Right lobe of liver (tissue), 4 donors: ENCODE measurements at regions not wholly inside any gene's neighbourhood (a gene's known extent, or its start where the extent isn't known, plus 50 kb on each side); places are given as distances from the start of the nearest gene placed in this dataset.

Experiments used
- POLR2A ChIP-seq: fragments of 450-650 bp; IDR thresholded peaks from one replicate; pipeline ENCODE4 v1.6.1; 2017; ENCODE audit warnings: antibody characterized with exemption, mild to moderate bottlenecking
- TF ChIP-seq, protein P1 (sequence below), 4 donors: fragments of 200-600 bp in 3 of 4; fragments of 450-650 bp in 1 of 4; IDR thresholded peaks; one replicate each; pipeline versions ENCODE4 v1.5.1 to v1.8.0; 2016 to 2022; ENCODE audit warnings: antibody characterized with exemption in 4 of 4, mild to moderate bottlenecking in 2 of 4
- donor health status: DM: no; HTN: no; CAD: no.
- donor health status: DM: no; HTN: no; CAD: no.
- donor health status: DM: no; HTN: yes; CAD: no.

DNA sequence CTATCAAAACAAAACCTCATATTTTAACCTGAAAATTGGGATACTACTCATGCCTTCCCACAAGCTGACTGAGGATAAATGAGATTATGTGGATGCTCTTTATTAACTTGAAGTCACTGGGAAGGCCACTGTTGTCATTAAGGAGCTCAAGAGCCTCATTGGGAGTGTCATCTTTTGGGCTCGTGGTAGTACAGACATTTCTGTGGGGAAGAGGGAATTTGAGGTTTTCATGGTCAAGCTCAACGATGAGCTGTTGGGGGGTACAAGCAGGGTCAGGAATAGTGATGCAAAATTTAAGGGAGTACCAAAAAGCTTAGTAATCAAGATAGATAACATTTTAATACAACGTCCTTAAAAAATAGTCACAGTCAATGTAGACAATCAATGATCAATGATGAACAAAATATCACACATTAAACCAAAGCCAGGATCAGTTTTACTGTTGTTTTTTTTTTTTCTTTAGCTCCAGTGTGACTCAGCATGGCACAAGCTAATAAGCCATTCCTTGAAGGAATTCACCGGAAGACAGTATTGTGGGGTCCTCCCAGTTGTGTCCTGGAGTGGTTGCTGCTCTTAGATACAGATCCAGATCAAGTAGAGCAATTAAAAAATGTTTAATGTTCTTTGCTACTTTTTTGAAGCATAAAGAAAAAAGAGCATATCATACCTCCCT, 130.9 kb downstream of the C12orf75 start:
- TF ChIP-seq, protein P1, sequence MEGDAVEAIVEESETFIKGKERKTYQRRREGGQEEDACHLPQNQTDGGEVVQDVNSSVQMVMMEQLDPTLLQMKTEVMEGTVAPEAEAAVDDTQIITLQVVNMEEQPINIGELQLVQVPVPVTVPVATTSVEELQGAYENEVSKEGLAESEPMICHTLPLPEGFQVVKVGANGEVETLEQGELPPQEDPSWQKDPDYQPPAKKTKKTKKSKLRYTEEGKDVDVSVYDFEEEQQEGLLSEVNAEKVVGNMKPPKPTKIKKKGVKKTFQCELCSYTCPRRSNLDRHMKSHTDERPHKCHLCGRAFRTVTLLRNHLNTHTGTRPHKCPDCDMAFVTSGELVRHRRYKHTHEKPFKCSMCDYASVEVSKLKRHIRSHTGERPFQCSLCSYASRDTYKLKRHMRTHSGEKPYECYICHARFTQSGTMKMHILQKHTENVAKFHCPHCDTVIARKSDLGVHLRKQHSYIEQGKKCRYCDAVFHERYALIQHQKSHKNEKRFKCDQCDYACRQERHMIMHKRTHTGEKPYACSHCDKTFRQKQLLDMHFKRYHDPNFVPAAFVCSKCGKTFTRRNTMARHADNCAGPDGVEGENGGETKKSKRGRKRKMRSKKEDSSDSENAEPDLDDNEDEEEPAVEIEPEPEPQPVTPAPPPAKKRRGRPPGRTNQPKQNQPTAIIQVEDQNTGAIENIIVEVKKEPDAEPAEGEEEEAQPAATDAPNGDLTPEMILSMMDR (IDR thresholded peaks at IDR 0.05) = no peak
- TF ChIP-seq POLR2A = no peak
